K562 (cell line): ENCODE measurements at regions not wholly inside any gene's neighbourhood (a gene's known extent, or its start where the extent isn't known, plus 50 kb on each side); places are given as distances from the start of the nearest gene placed in this dataset.
A peak's percentile ranks its signal among the peaks of the same experiment; 100 is the strongest.

Source experiments
- ATF1 ChIP-seq, 2 experiments: fragments of 450-650 bp in 1 of 2; IDR thresholded peaks; 2 replicates each; pipeline ENCODE4 v1.6.1; 2016; ENCODE audit warnings: missing compliant biosample characterization in 1 of 2, missing genetic modification characterization in 1 of 2
- BDP1 ChIP-seq: IDR thresholded peaks from 3 replicates; pipeline ENCODE4 v1.6.1; 2011; ENCODE audit not compliant: insufficient read length, insufficient read depth
- CCAR2 ChIP-seq: fragments of 200-400 bp; formaldehyde crosslinking; IDR thresholded peaks from 2 replicates; pipeline ENCODE4 v1.6.1; 2017; ENCODE audit warnings: mild to moderate bottlenecking, low read depth, low read length
- JUN ChIP-seq, 2 experiments: sonication (generic) in 1 of 2; formaldehyde crosslinking in 1 of 2; IDR thresholded peaks; 2 replicates each; pipeline versions ENCODE4 v1.6.1 to v1.8.0; 2012 to 2022; ENCODE audit warnings: borderline replicate concordance in 2 of 2, mild to moderate bottlenecking in 2 of 2, improper control_type of control experiment in 1 of 2, low read depth in 1 of 2, low read length in 1 of 2, missing genetic modification reagents in 1 of 2
- MIER1 ChIP-seq: fragments of 450-650 bp; IDR thresholded peaks from 2 replicates; pipeline ENCODE4 v1.6.1; 2016; ENCODE audit warnings: antibody characterized with exemption, mild to moderate bottlenecking, low read depth
- NR2F6 ChIP-seq: fragments of 450-650 bp; formaldehyde crosslinking; IDR thresholded peaks from 2 replicates; pipeline ENCODE4 v1.4.0; 2020; ENCODE audit warnings: mild to moderate bottlenecking
- POLR3G ChIP-seq: IDR thresholded peaks from 2 replicates; pipeline ENCODE4 v1.6.1; 2011; ENCODE audit not compliant: insufficient read length, insufficient replicate concordance; ENCODE audit errors: extremely low read depth
- PYGO2 ChIP-seq: fragments of 450-650 bp; IDR thresholded peaks from 2 replicates; pipeline ENCODE4 v1.6.1; 2016; ENCODE audit warnings: mild to moderate bottlenecking, missing genetic modification characterization, moderate library complexity, missing compliant biosample characterization
- RAD21 ChIP-seq, 2 experiments: fragments of 250-450 bp in 1 of 2; fragments of 450-650 bp in 1 of 2; sonication (Bioruptor Pico) in 1 of 2; formaldehyde crosslinking in 1 of 2; IDR thresholded peaks in 1 of 2; conservative IDR thresholded peaks in 1 of 2; 2 replicates each; pipeline versions ENCODE4 v1.4.0 to v1.8.0; 2020 to 2022; ENCODE audit warnings: mild to moderate bottlenecking in 2 of 2, moderate library complexity in 1 of 2
- RAD51 ChIP-seq: fragments of 450-650 bp; IDR thresholded peaks from 2 replicates; pipeline ENCODE4 v1.7.1; 2016; ENCODE audit warnings: low read depth, mild to moderate bottlenecking, borderline replicate concordance
- RBM34 ChIP-seq: fragments of 200-400 bp; formaldehyde crosslinking; IDR thresholded peaks from 2 replicates; pipeline ENCODE4 v1.6.1; 2018; ENCODE audit warnings: low read length, borderline replicate concordance; ENCODE audit not compliant: insufficient read depth
- SETDB1 ChIP-seq: IDR thresholded peaks from one replicate; pipeline ENCODE4 v1.6.1; 2012; ENCODE audit warnings: low read length, control low read depth, inconsistent platforms
- SMAD3 ChIP-seq: fragments of 450-650 bp; formaldehyde crosslinking; conservative IDR thresholded peaks from 2 replicates; pipeline ENCODE4 v1.4.0; 2020; ENCODE audit warnings: mild to moderate bottlenecking
- TFAM ChIP-seq: fragments of 250-450 bp; sonication (Bioruptor Pico); conservative IDR thresholded peaks from 2 replicates; pipeline ENCODE4 v1.5.0; 2021; ENCODE audit warnings: mild to moderate bottlenecking, moderate library complexity
- ZBTB17 ChIP-seq: fragments of 450-650 bp; formaldehyde crosslinking; IDR thresholded peaks from 2 replicates; pipeline ENCODE4 v1.4.0; 2020; ENCODE audit warnings: mild to moderate bottlenecking
- ZNF23 ChIP-seq: fragments of 250-450 bp; sonication (Bioruptor Pico); IDR thresholded peaks from 2 replicates; pipeline ENCODE4 v1.4.0; 2020; ENCODE audit warnings: mild to moderate bottlenecking
- ZNF354B ChIP-seq: fragments of 250-450 bp; sonication (Bioruptor Pico); IDR thresholded peaks from 2 replicates; pipeline ENCODE4 v1.4.0; 2020
- ZNF766 ChIP-seq: fragments of 200-800 bp; sonication (Bioruptor generic); conservative IDR thresholded peaks from 2 replicates; pipeline ENCODE4 v1.6.1; 2016; ENCODE audit warnings: missing genetic modification characterization, missing compliant biosample characterization
- TF ChIP-seq, protein P1 (sequence below), 2 experiments: fragments of 450-650 bp in 1 of 2; sonication (generic) in 1 of 2; formaldehyde crosslinking in 1 of 2; IDR thresholded peaks; 2 replicates each; pipeline versions ENCODE4 v1.7.1 to v1.9.0; 2016 to 2022; ENCODE audit warnings: inconsistent platforms in 1 of 2, mild to moderate bottlenecking in 1 of 2, missing genetic modification reagents in 1 of 2
- TF ChIP-seq, protein P2 (sequence below): sonication (generic); formaldehyde crosslinking; IDR thresholded peaks from 2 replicates; pipeline ENCODE4 v1.8.1; 2022; ENCODE audit warnings: missing genetic modification reagents

DNA sequence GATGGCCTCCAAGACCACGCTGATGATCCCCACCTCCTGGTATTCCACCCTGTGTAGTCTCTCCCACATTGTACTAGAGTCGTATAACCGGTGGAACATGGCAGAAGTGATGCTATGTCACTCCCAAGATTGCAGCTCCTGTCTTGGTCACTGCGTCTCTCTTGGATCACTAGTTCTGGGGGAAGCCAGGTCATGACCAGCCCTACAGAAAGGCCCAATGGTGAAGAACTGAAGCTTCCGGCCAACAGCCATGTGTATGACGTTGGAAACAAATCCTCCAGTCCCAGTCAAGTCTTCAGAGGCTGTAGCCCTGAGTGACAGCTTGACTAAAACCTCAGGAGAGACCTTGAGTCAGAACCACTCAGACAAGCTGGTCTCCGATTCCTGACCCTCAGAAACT lies 61.9 kb upstream of the FNDC3B start (continued):
- peak; percentile 89 for TF ChIP-seq ZBTB17
- TF ChIP-seq ZNF23, result no peak
- TF ChIP-seq PYGO2 (tag), result peak; percentile 71; the same call in 1 of the 2 replicates
- TF ChIP-seq CCAR2, result no peak
- TF ChIP-seq SMAD3 (CRISPR knock-in tag), result peak; percentile 81
- no peak for TF ChIP-seq JUN (IDR thresholded peaks at IDR 0.05; ENCODE audit: borderline replicate concordance, low read depth, low read length)
- TF ChIP-seq JUN (CRISPR knock-in tag; IDR thresholded peaks at IDR 0.05; ENCODE audit: borderline replicate concordance), result peak; percentile 37; the same call in 1 of the 2 replicates
- no peak for TF ChIP-seq NR2F6 (CRISPR knock-in tag)
- TF ChIP-seq SETDB1, result no peak
- TF ChIP-seq ATF1 (CRISPR knock-in tag; IDR thresholded peaks at IDR 0.05), result no peak
- TF ChIP-seq ATF1 (tag; IDR thresholded peaks at IDR 0.05), result peak; percentile 31; the same call in 1 of the 2 replicates
- TF ChIP-seq RAD51, result no peak
- TF ChIP-seq, protein P1, sequence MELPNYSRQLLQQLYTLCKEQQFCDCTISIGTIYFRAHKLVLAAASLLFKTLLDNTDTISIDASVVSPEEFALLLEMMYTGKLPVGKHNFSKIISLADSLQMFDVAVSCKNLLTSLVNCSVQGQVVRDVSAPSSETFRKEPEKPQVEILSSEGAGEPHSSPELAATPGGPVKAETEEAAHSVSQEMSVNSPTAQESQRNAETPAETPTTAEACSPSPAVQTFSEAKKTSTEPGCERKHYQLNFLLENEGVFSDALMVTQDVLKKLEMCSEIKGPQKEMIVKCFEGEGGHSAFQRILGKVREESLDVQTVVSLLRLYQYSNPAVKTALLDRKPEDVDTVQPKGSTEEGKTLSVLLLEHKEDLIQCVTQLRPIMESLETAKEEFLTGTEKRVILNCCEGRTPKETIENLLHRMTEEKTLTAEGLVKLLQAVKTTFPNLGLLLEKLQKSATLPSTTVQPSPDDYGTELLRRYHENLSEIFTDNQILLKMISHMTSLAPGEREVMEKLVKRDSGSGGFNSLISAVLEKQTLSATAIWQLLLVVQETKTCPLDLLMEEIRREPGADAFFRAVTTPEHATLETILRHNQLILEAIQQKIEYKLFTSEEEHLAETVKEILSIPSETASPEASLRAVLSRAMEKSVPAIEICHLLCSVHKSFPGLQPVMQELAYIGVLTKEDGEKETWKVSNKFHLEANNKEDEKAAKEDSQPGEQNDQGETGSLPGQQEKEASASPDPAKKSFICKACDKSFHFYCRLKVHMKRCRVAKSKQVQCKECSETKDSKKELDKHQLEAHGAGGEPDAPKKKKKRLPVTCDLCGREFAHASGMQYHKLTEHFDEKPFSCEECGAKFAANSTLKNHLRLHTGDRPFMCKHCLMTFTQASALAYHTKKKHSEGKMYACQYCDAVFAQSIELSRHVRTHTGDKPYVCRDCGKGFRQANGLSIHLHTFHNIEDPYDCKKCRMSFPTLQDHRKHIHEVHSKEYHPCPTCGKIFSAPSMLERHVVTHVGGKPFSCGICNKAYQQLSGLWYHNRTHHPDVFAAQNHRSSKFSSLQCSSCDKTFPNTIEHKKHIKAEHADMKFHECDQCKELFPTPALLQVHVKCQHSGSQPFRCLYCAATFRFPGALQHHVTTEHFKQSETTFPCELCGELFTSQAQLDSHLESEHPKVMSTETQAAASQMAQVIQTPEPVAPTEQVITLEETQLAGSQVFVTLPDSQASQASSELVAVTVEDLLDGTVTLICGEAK (IDR thresholded peaks at IDR 0.05), result no peak
- TF ChIP-seq, protein P1 (CRISPR knock-in tag; IDR thresholded peaks at IDR 0.05), result no peak
- TF ChIP-seq RAD21 (CRISPR knock-in tag; conservative IDR thresholded peaks at IDR 0.05 in 1 of 2, IDR thresholded peaks at IDR 0.05 in 1 of 2), result no peak
- TF ChIP-seq ZNF354B (CRISPR knock-in tag), result peak; percentile 41; the same call in 1 of the 2 replicates
- no peak for TF ChIP-seq MIER1
- TF ChIP-seq BDP1, result no peak
- no peak for TF ChIP-seq RBM34
- no peak for TF ChIP-seq TFAM (CRISPR knock-in tag)
- TF ChIP-seq, protein P2, sequence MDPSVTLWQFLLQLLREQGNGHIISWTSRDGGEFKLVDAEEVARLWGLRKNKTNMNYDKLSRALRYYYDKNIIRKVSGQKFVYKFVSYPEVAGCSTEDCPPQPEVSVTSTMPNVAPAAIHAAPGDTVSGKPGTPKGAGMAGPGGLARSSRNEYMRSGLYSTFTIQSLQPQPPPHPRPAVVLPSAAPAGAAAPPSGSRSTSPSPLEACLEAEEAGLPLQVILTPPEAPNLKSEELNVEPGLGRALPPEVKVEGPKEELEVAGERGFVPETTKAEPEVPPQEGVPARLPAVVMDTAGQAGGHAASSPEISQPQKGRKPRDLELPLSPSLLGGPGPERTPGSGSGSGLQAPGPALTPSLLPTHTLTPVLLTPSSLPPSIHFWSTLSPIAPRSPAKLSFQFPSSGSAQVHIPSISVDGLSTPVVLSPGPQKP, result no peak
- TF ChIP-seq POLR3G, result no peak
- TF ChIP-seq ZNF766 (CRISPR knock-in tag), result peak; percentile 42; the same call in 1 of the 2 replicates
